GM12878 (cell line): ENCODE measurements at regions not wholly inside any gene's neighbourhood (a gene's known extent, or its start where the extent isn't known, plus 50 kb on each side); places are given as distances from the start of the nearest gene placed in this dataset.

Experiments
- ATAC-seq: fragments of 200-7000 bp; cut with Tn5 transposase; 3 replicates; pipeline ENCODE4 v1.9.1; 2020; ENCODE audit warnings: mild to moderate bottlenecking, moderate library complexity
- BruUV-seq: library from RNA; stranded (reverse); fragments of 400-500 nt; replicated peaks from 2 replicates; lab custom pipeline; 2021; lab: Mats Ljungman, UMichigan
- CTCF ChIA-PET: fragments of 300-600 bp; sonication (Branson Sonifier 250); formaldehyde crosslinking; extraction: SDS; loops from one replicate; lab custom pipeline; 2021; ENCODE audit warnings: inconsistent platforms; lab: Yijun Ruan, JAX
- POLR2A ChIA-PET: fragments of 350-600 bp; formaldehyde crosslinking; extraction: SDS; loops from one replicate; lab custom pipeline; 2021; ENCODE audit warnings: inconsistent platforms; lab: Charles Lee
- RAD21 ChIA-PET: fragments of 300-600 bp; sonication (Branson Sonifier 250); formaldehyde crosslinking; loops from one replicate; lab custom pipeline; 2023; ENCODE audit warnings: antibody characterized with exemption; ENCODE audit not compliant: unreplicated experiment; lab: Charles Lee
- SMC1A ChIA-PET: fragments of 300-600 bp; sonication (Branson Sonifier 250); formaldehyde crosslinking; loops from one replicate; lab custom pipeline; 2023; ENCODE audit not compliant: unreplicated experiment, uncharacterized antibody; lab: Charles Lee
- DNase-seq: peaks from one replicate; pipeline ENCODE4 v3.0.0-alpha.2; 2011; ENCODE audit warnings: low read depth, low spot score
- FAIRE-seq: peaks from 3 replicates; lab custom pipeline; 2011; peaks lifted over from hg19 to GRCh38; lab: Jason Lieb, UNC
- H2AFZ ChIP-seq: 2 replicates; pipeline ENCODE4 v1.6.0; 2011; ENCODE audit warnings: low read depth, low read length, control low read depth; ENCODE audit not compliant: control insufficient read depth
- H3K27ac ChIP-seq: 2 replicates; pipeline ENCODE4 v1.5.1; 2011; ENCODE audit warnings: control low read depth; ENCODE audit not compliant: control insufficient read depth, insufficient read depth
- H3K27me3 ChIP-seq, 2 experiments: replicated peaks in 1 of 2; 2 replicates each; pipeline versions ENCODE4 v1.6.0 to v1.6.1; 2011; ENCODE audit warnings: low read length in 1 of 2; ENCODE audit not compliant: control insufficient read depth in 2 of 2, insufficient read depth in 2 of 2
- H3K36me3 ChIP-seq, 2 experiments: 2 replicates each; pipeline ENCODE4 v1.5.1; 2011; ENCODE audit warnings: low read length in 1 of 2; ENCODE audit not compliant: control insufficient read depth in 2 of 2, insufficient read depth in 2 of 2
- H3K4me1 ChIP-seq: 2 replicates; pipeline ENCODE4 v1.6.1; 2011; ENCODE audit warnings: mild to moderate bottlenecking, low read length, moderate library complexity, mixed read lengths; ENCODE audit not compliant: control insufficient read depth, insufficient read depth
- H3K4me2 ChIP-seq: 2 replicates; pipeline ENCODE4 v1.6.0; 2011; ENCODE audit warnings: control low read depth; ENCODE audit not compliant: control insufficient read depth, insufficient read depth
- H3K4me3 ChIP-seq: fragments of 200-600 bp; sonication (generic); 2 replicates; pipeline ENCODE4 v1.5.1; 2016
- H3K79me2 ChIP-seq: 2 replicates; pipeline ENCODE4 v1.6.0; 2011; ENCODE audit warnings: low read length; ENCODE audit not compliant: control insufficient read depth, insufficient read depth
- H3K9ac ChIP-seq: 2 replicates; pipeline ENCODE4 v1.8.0; 2011; ENCODE audit warnings: low read length, control low read depth, mixed read lengths; ENCODE audit not compliant: control insufficient read depth, insufficient read depth
- H3K9me3 ChIP-seq: replicated peaks from 3 replicates; pipeline ENCODE4 v1.5.1; 2011; ENCODE audit warnings: mild to moderate bottlenecking, low read length; ENCODE audit not compliant: control insufficient read depth, insufficient read depth
- H4K20me1 ChIP-seq: 2 replicates; pipeline ENCODE4 v1.6.0; 2011; ENCODE audit not compliant: control insufficient read depth, insufficient read depth
- BCL3 ChIP-seq: IDR thresholded peaks from 2 replicates; pipeline ENCODE4 v1.6.1; 2011; ENCODE audit warnings: borderline replicate concordance, low read depth, mild to moderate bottlenecking, moderate library complexity, low read length; ENCODE audit not compliant: insufficient read depth, poor library complexity, severe bottlenecking
- BRCA1 ChIP-seq: IDR thresholded peaks from 2 replicates; pipeline ENCODE4 v1.6.1; 2011; ENCODE audit warnings: low read depth, low read length, improper control_type of control experiment
- CUX1 ChIP-seq: IDR thresholded peaks from 2 replicates; pipeline ENCODE4 v1.6.1; 2012; ENCODE audit warnings: improper control_type of control experiment, low read depth, low read length; ENCODE audit not compliant: insufficient replicate concordance
- E4F1 ChIP-seq: fragments of 450-650 bp; IDR thresholded peaks from 2 replicates; pipeline ENCODE4 v1.6.1; 2018; ENCODE audit warnings: borderline replicate concordance, mild to moderate bottlenecking; ENCODE audit not compliant: partially characterized antibody
- IRF5 ChIP-seq: fragments of 450-650 bp; IDR thresholded peaks from 2 replicates; pipeline ENCODE4 v1.6.1; 2017; ENCODE audit warnings: borderline replicate concordance
- LARP7 ChIP-seq: fragments of 450-650 bp; IDR thresholded peaks from 2 replicates; pipeline ENCODE4 v1.6.1; 2017; ENCODE audit warnings: mild to moderate bottlenecking
- MTA2 ChIP-seq: fragments of 450-650 bp; IDR thresholded peaks from 2 replicates; pipeline ENCODE4 v1.6.1; 2016; ENCODE audit warnings: low read depth, mild to moderate bottlenecking, moderate library complexity
- NFYB ChIP-seq: IDR thresholded peaks from 2 replicates; pipeline ENCODE4 v1.6.1; 2011; ENCODE audit warnings: low read depth, mild to moderate bottlenecking, low read length, improper control_type of control experiment, moderate library complexity; ENCODE audit not compliant: insufficient read depth
- POU2F2 ChIP-seq: IDR thresholded peaks from 3 replicates; pipeline ENCODE4 v1.6.1; 2011; ENCODE audit warnings: low read depth, mild to moderate bottlenecking, low read length, borderline replicate concordance
- SMAD5 ChIP-seq: IDR thresholded peaks from 2 replicates; pipeline ENCODE4 v1.6.1; 2016; ENCODE audit warnings: antibody characterized with exemption, low read depth
- SMC3 ChIP-seq: IDR thresholded peaks from 2 replicates; pipeline ENCODE4 v1.6.1; 2011; ENCODE audit warnings: low read length, improper control_type of control experiment, borderline replicate concordance
- TAF1 ChIP-seq: IDR thresholded peaks from 2 replicates; pipeline ENCODE4 v1.6.1; 2011; ENCODE audit warnings: mild to moderate bottlenecking, low read depth, low read length, borderline replicate concordance
- WGBS: methylation state at CpG from one replicate; pipeline ENCODE4 v1.1.6; 2016; ENCODE audit warnings: low lambda C conversion rate; ENCODE audit not compliant: insufficient replicate concordance, insufficient coverage; ENCODE audit errors: missing lambda C conversion rate; 5-methylcytosine and 5-hydroxymethylcytosine counted together
- in situ Hi-C: fragments of 300-500 bp; cut with MboI; formaldehyde crosslinking; loops from 9 replicates; pipeline ENCODE4 v1.14.3; 2018; ENCODE audit warnings: mixed read lengths
- intact Hi-C: fragments of 100-400 bp; cut with micrococcal nuclease; formaldehyde crosslinking; loops from one replicate; pipeline ENCODE4 v1.14.2; 2022; ENCODE audit not compliant: unreplicated experiment

GRCh38 chr7:37524797-37525196, 76.1 kb upstream of the ELMO1 start:
- intact Hi-C loops = no loop called here
- ChIA-PET POLR2A (no interaction called here), SMC1A (no interaction called here), CTCF (interaction anchor here (0.5 to 1.0 kb wide), 2 partner anchors 12 to 264 kb away, joined by 3 to 4 read pairs; no protein-coding TSS in a partner anchor), RAD21 (no interaction called here)
- in situ Hi-C loops = no loop called here
- no peaks in the 10 kb centered on the region for H3K79me2 ChIP-seq
- H2AFZ ChIP-seq = no peak overlapping the region
- no peak for ATAC-seq
- H3K4me1 ChIP-seq = no peaks in the 10 kb centered on the region
- WGBS = 0% methylated on average over 2 of the region's 2 CpGs
- H3K9me3 ChIP-seq = no peaks in the 10 kb centered on the region; the same call in 2 of the 3 replicates
- H3K4me2 ChIP-seq = no peak overlapping the region
- no peaks in the 10 kb centered on the region for H3K36me3 ChIP-seq
- peaks cover 0 to 1% of the 10 kb centered on the region in 2 experiments for H3K27me3 ChIP-seq
- H3K27ac ChIP-seq = no peak overlapping the region
- H3K9ac ChIP-seq = no peak overlapping the region
- H3K4me3 ChIP-seq = no peak overlapping the region
- no peak for DNase-seq
- FAIRE-seq = no peak
- no TSS peak for BruUV-seq
- no peaks in the 10 kb centered on the region for H4K20me1 ChIP-seq
- TF ChIP-seq BRCA1 (no peak), E4F1 (no peak), NFYB (no peak), CUX1 (no peak), MTA2 (no peak), BCL3 (no peak), LARP7 (no peak), SMC3 (no peak), TAF1 (no peak), IRF5 (no peak), SMAD5 (no peak), POU2F2 (no peak)
